GM23338 (cell line): ENCODE measurements at regions not wholly inside any gene's neighbourhood (a gene's known extent, or its start where the extent isn't known, plus 50 kb on each side); places are given as distances from the start of the nearest gene placed in this dataset.

Source experiments
- ATAC-seq: fragments of 200-7000 bp; cut with Tn5 transposase; 3 replicates; pipeline ENCODE4 v1.9.1; 2020
- DNase-seq: peaks from one replicate; pipeline ENCODE4 v3.0.0-alpha.2; 2015; ENCODE audit warnings: low spot score
- H2AFZ ChIP-seq: fragments of 200-600 bp; sonication (generic); 2 replicates; pipeline ENCODE4 v1.8.0; 2016; ENCODE audit warnings: antibody characterized with exemption, mild to moderate bottlenecking, moderate library complexity
- H3F3A ChIP-seq: fragments of 200-600 bp; sonication (generic); replicated peaks from 2 replicates; pipeline ENCODE4 v1.8.0; 2017; ENCODE audit warnings: antibody characterized with exemption, mixed run types, low read depth
- H3K27ac ChIP-seq: fragments of 200-600 bp; sonication (generic); 2 replicates; pipeline ENCODE4 v1.6.1; 2016; ENCODE audit warnings: low read depth
- H3K27me3 ChIP-seq: fragments of 200-600 bp; sonication (generic); 2 replicates; pipeline ENCODE4 v1.8.0; 2016; ENCODE audit warnings: mild to moderate bottlenecking, mixed run types, moderate library complexity; ENCODE audit not compliant: insufficient read depth
- H3K36me3 ChIP-seq: fragments of 200-600 bp; sonication (generic); 2 replicates; pipeline ENCODE4 v1.8.0; 2016; ENCODE audit warnings: mild to moderate bottlenecking; ENCODE audit not compliant: insufficient read depth
- H3K4me1 ChIP-seq: fragments of 200-600 bp; sonication (generic); 2 replicates; pipeline ENCODE4 v1.8.0; 2016; ENCODE audit warnings: mild to moderate bottlenecking, moderate library complexity; ENCODE audit not compliant: insufficient read depth
- H3K4me2 ChIP-seq: fragments of 200-600 bp; sonication (generic); 2 replicates; pipeline ENCODE4 v1.7.1; 2017; ENCODE audit warnings: mixed run types
- H3K4me3 ChIP-seq: fragments of 200-600 bp; sonication (generic); 2 replicates; pipeline ENCODE4 v1.6.1; 2016; ENCODE audit warnings: mixed run types
- H3K79me2 ChIP-seq: fragments of 200-600 bp; sonication (generic); replicated peaks from 2 replicates; pipeline ENCODE4 v1.8.0; 2017; ENCODE audit warnings: mild to moderate bottlenecking; ENCODE audit not compliant: insufficient read depth
- H3K9me2 ChIP-seq: fragments of 200-600 bp; sonication (generic); 2 replicates; pipeline ENCODE4 v1.8.0; 2017; ENCODE audit not compliant: insufficient read depth
- H4K20me1 ChIP-seq: fragments of 200-600 bp; sonication (generic); replicated peaks from 2 replicates; pipeline ENCODE4 v1.8.0; 2017; ENCODE audit warnings: mild to moderate bottlenecking; ENCODE audit not compliant: insufficient read depth
- H3K27ac Mint-ChIP-seq: 2 replicates; pipeline ENCODE4 v1.8.0; 2020; ENCODE audit warnings: inconsistent platforms, mild to moderate bottlenecking, moderate library complexity, mixed read lengths
- H3K27me3 Mint-ChIP-seq: 3 replicates; pipeline ENCODE4 v1.8.0; 2022; ENCODE audit warnings: low read depth, mild to moderate bottlenecking, moderate library complexity, mixed read lengths, inconsistent platforms; ENCODE audit not compliant: insufficient read depth, poor library complexity
- H3K36me3 Mint-ChIP-seq: 3 replicates; pipeline ENCODE4 v1.8.0; 2021; ENCODE audit warnings: low read depth, mild to moderate bottlenecking, inconsistent platforms, moderate library complexity, mixed read lengths
- H3K4me1 Mint-ChIP-seq: 3 replicates; pipeline ENCODE4 v1.8.0; 2020; ENCODE audit warnings: mild to moderate bottlenecking, inconsistent platforms, mixed read lengths
- H3K4me3 Mint-ChIP-seq: 3 replicates; pipeline ENCODE4 v1.8.0; 2021; ENCODE audit warnings: moderate library complexity, mild to moderate bottlenecking, inconsistent platforms, mixed read lengths
- H3K9me3 Mint-ChIP-seq: 3 replicates; pipeline ENCODE4 v1.8.0; 2020; ENCODE audit warnings: moderate library complexity, mild to moderate bottlenecking, inconsistent platforms, mixed read lengths
- CREB1 ChIP-seq: fragments of 250-450 bp; sonication (Bioruptor Pico); IDR thresholded peaks from 2 replicates; pipeline ENCODE4 v1.5.0; 2020; ENCODE audit warnings: low read depth, mild to moderate bottlenecking, moderate library complexity
- CTCF ChIP-seq, 2 experiments: fragments of 200-600 bp in 1 of 2; sonication (generic) in 1 of 2; conservative IDR thresholded peaks; 2 replicates each; pipeline versions ENCODE4 v1.5.1 to v1.6.1; 2016 to 2017; ENCODE audit warnings: antibody characterized with exemption in 2 of 2, low read depth in 2 of 2, mild to moderate bottlenecking in 2 of 2, moderate library complexity in 1 of 2
- EZH2phosphoT487 ChIP-seq: fragments of 200-600 bp; sonication (generic); IDR thresholded peaks from one replicate; pipeline ENCODE4 v1.8.1; 2018; ENCODE audit warnings: antibody characterized with exemption; ENCODE audit not compliant: unreplicated experiment
- JUNB ChIP-seq: IDR thresholded peaks from one replicate; pipeline ENCODE4 v1.6.1; 2016; ENCODE audit warnings: antibody characterized with exemption; ENCODE audit not compliant: unreplicated experiment
- NANOG ChIP-seq: IDR thresholded peaks from 2 replicates; pipeline ENCODE4 v1.6.1; 2016; ENCODE audit warnings: antibody characterized with exemption, borderline replicate concordance
- POLR2AphosphoS5 ChIP-seq: IDR thresholded peaks from 2 replicates; pipeline ENCODE4 v1.6.1; 2016; ENCODE audit warnings: antibody characterized with exemption, low read depth
- STAT1 ChIP-seq: IDR thresholded peaks from one replicate; pipeline ENCODE4 v1.6.1; 2016; ENCODE audit warnings: antibody characterized with exemption; ENCODE audit not compliant: unreplicated experiment
- ZNF114 ChIP-seq: fragments of 250-450 bp; sonication (Bioruptor Pico); IDR thresholded peaks from 2 replicates; pipeline ENCODE4 v1.5.0; 2020; ENCODE audit warnings: mild to moderate bottlenecking, moderate library complexity
- ZNF331 ChIP-seq: fragments of 250-450 bp; sonication (Bioruptor Pico); IDR thresholded peaks from 2 replicates; pipeline ENCODE4 v1.5.0; 2020; ENCODE audit warnings: low read depth, mild to moderate bottlenecking, moderate library complexity
- ZNF462 ChIP-seq: fragments of 250-450 bp; sonication (Bioruptor Pico); IDR thresholded peaks from 2 replicates; pipeline ENCODE4 v1.5.0; 2020; ENCODE audit warnings: mild to moderate bottlenecking, moderate library complexity

GRCh38 chr5:39674209-39675082 is 249.7 kb upstream of the DAB2 start:
- H3K27ac ChIP-seq: no peak overlapping the region
- no peaks in the 10 kb centered on the region for H3K27me3 Mint-ChIP-seq
- H3K36me3 ChIP-seq: no peaks in the 10 kb centered on the region
- H3K27me3 ChIP-seq: no peaks in the 10 kb centered on the region
- no peak overlapping the region for H3K27ac Mint-ChIP-seq
- H3K4me3 Mint-ChIP-seq: no peak overlapping the region
- no peak overlapping the region for H3K4me2 ChIP-seq
- H3F3A ChIP-seq: no peaks in the 10 kb centered on the region
- H3K9me2 ChIP-seq: no peaks in the 10 kb centered on the region
- no peak overlapping the region for H2AFZ ChIP-seq
- no peak for ATAC-seq
- H3K4me1 ChIP-seq: no peaks in the 10 kb centered on the region
- no peaks in the 10 kb centered on the region for H3K36me3 Mint-ChIP-seq
- no peak for DNase-seq
- H3K4me1 Mint-ChIP-seq: peaks cover 15% of the 10 kb centered on the region
- TF ChIP-seq EZH2phosphoT487 (no peak), CREB1 (CRISPR knock-in tag) (no peak), CTCF (conservative IDR thresholded peaks at IDR 0.05; ENCODE audit: low read depth in 2 of 2) (no peak), NANOG (no peak), STAT1 (no peak), JUNB (no peak), ZNF462 (CRISPR knock-in tag) (no peak), POLR2AphosphoS5 (no peak), ZNF114 (no peak), ZNF331 (CRISPR knock-in tag) (no peak)
- no peaks in the 10 kb centered on the region for H4K20me1 ChIP-seq
- no peak overlapping the region for H3K4me3 ChIP-seq
- no peaks in the 10 kb centered on the region for H3K9me3 Mint-ChIP-seq
- H3K79me2 ChIP-seq: no peaks in the 10 kb centered on the region
